H9 (cell line): ENCODE measurements at regions not wholly inside any gene's neighbourhood (a gene's known extent, or its start where the extent isn't known, plus 50 kb on each side); places are given as distances from the start of the nearest gene placed in this dataset.

Source experiments
- DNase-seq: peaks from one replicate; pipeline ENCODE4 v3.0.0-alpha.2; 2017
- H2AFZ ChIP-seq: one replicate; pipeline ENCODE4 v1.6.1; 2013; ENCODE audit warnings: mild to moderate bottlenecking, low read length, control low read depth, moderate library complexity
- H2AK5ac ChIP-seq: 2 replicates; pipeline ENCODE4 v1.6.1; 2013; ENCODE audit warnings: low read length, control low read depth, mixed read lengths; ENCODE audit not compliant: insufficient read length
- H2BK120ac ChIP-seq: one replicate; pipeline ENCODE4 v1.6.1; 2013; ENCODE audit warnings: low read depth, mild to moderate bottlenecking, low read length, control low read depth, inconsistent platforms; ENCODE audit not compliant: poor library complexity, severe bottlenecking
- H2BK12ac ChIP-seq: 2 replicates; pipeline ENCODE4 v1.6.1; 2013; ENCODE audit warnings: low read length, control low read depth, mixed read lengths, low read depth; ENCODE audit not compliant: insufficient read length
- H2BK15ac ChIP-seq: 2 replicates; pipeline ENCODE4 v1.6.1; 2013; ENCODE audit warnings: low read depth, low read length, control low read depth
- H2BK20ac ChIP-seq: one replicate; pipeline ENCODE4 v1.6.1; 2013; ENCODE audit warnings: low read depth, mild to moderate bottlenecking, low read length, control low read depth, inconsistent platforms; ENCODE audit not compliant: poor library complexity, severe bottlenecking
- H2BK5ac ChIP-seq: 2 replicates; pipeline ENCODE4 v1.6.1; 2013; ENCODE audit warnings: low read length, control low read depth, mixed read lengths; ENCODE audit not compliant: insufficient read length
- H3K14ac ChIP-seq: 2 replicates; pipeline ENCODE4 v1.6.1; 2013; ENCODE audit warnings: low read length, control low read depth; ENCODE audit not compliant: insufficient read depth
- H3K18ac ChIP-seq: 2 replicates; pipeline ENCODE4 v1.6.1; 2013; ENCODE audit warnings: low read depth, mild to moderate bottlenecking, mixed read lengths, low read length, control low read depth; ENCODE audit not compliant: insufficient read length
- H3K23ac ChIP-seq: 2 replicates; pipeline ENCODE4 v1.6.1; 2013; ENCODE audit warnings: low read length, control low read depth, mixed read lengths, low read depth; ENCODE audit not compliant: insufficient read length
- H3K23me2 ChIP-seq: 2 replicates; pipeline ENCODE4 v1.6.1; 2013; ENCODE audit warnings: low read depth, mild to moderate bottlenecking, mixed read lengths, low read length, control low read depth; ENCODE audit not compliant: insufficient read length, poor library complexity, severe bottlenecking
- H3K27ac ChIP-seq: 2 replicates; pipeline ENCODE4 v1.5.1; 2013; ENCODE audit warnings: low read length, control low read depth, mixed read lengths, low read depth; ENCODE audit not compliant: insufficient read length
- H3K27me3 ChIP-seq: 2 replicates; pipeline ENCODE4 v1.6.1; 2013; ENCODE audit warnings: low read length, control low read depth, inconsistent platforms; ENCODE audit not compliant: insufficient read depth
- H3K4ac ChIP-seq: 2 replicates; pipeline ENCODE4 v1.6.1; 2013; ENCODE audit warnings: low read depth, mild to moderate bottlenecking, control low read depth, inconsistent platforms, low read length, moderate library complexity
- H3K4me1 ChIP-seq: 2 replicates; pipeline ENCODE4 v1.6.1; 2013; ENCODE audit warnings: low read length, control low read depth, inconsistent platforms; ENCODE audit not compliant: insufficient read depth
- H3K4me2 ChIP-seq: 2 replicates; pipeline ENCODE4 v1.6.1; 2013; ENCODE audit warnings: low read length, control low read depth, mixed read lengths; ENCODE audit not compliant: insufficient read length, insufficient read depth
- H3K56ac ChIP-seq: 2 replicates; pipeline ENCODE4 v1.6.1; 2013; ENCODE audit warnings: low read depth, mild to moderate bottlenecking, mixed read lengths, low read length, control low read depth; ENCODE audit not compliant: insufficient read length
- H3K79me1 ChIP-seq: 2 replicates; pipeline ENCODE4 v1.6.1; 2013; ENCODE audit warnings: low read depth, mild to moderate bottlenecking, moderate library complexity, low read length, control low read depth, inconsistent platforms; ENCODE audit not compliant: insufficient read depth, poor library complexity, severe bottlenecking
- H3K79me2 ChIP-seq: 2 replicates; pipeline ENCODE4 v1.6.1; 2013; ENCODE audit warnings: low read length, control low read depth, inconsistent platforms; ENCODE audit not compliant: insufficient read depth
- H3K9ac ChIP-seq: 2 replicates; pipeline ENCODE4 v1.6.1; 2013; ENCODE audit warnings: low read length, control low read depth, mixed read lengths; ENCODE audit not compliant: insufficient read length; ENCODE audit errors: extremely low read depth
- H3K9me3 ChIP-seq: one replicate; pipeline ENCODE4 v1.6.1; 2013; ENCODE audit warnings: low read depth, low read length, inconsistent platforms; ENCODE audit not compliant: control insufficient read depth
- H3T11ph ChIP-seq: one replicate; pipeline ENCODE4 v1.6.1; 2013; ENCODE audit warnings: mild to moderate bottlenecking, low read length, control low read depth, inconsistent platforms
- H4K20me1 ChIP-seq: one replicate; pipeline ENCODE4 v1.6.1; 2013; ENCODE audit not compliant: control insufficient read depth, insufficient read length, insufficient read depth
- H4K5ac ChIP-seq: 2 replicates; pipeline ENCODE4 v1.6.1; 2013; ENCODE audit warnings: low read depth, mild to moderate bottlenecking, mixed read lengths, low read length, control low read depth; ENCODE audit not compliant: insufficient read length
- H4K8ac ChIP-seq: replicated peaks from 2 replicates; pipeline ENCODE4 v1.6.1; 2013; ENCODE audit warnings: low read length, control low read depth, mixed read lengths, low read depth; ENCODE audit not compliant: insufficient read length
- H4K91ac ChIP-seq: 2 replicates; pipeline ENCODE4 v1.6.1; 2013; ENCODE audit warnings: low read depth, mild to moderate bottlenecking, moderate library complexity, mixed read lengths, low read length, control low read depth; ENCODE audit not compliant: insufficient read length
- H3K27ac Mint-ChIP-seq, 3 experiments: 2 replicates in 2 of 3; 3 replicates in 1 of 3; pipeline ENCODE4 v1.8.0; 2020 to 2021; ENCODE audit warnings: mixed read lengths in 3 of 3, mild to moderate bottlenecking in 1 of 3, moderate library complexity in 1 of 3
- H3K27me3 Mint-ChIP-seq: 2 replicates; pipeline ENCODE4 v1.8.0; 2021; ENCODE audit warnings: low read depth, mild to moderate bottlenecking, moderate library complexity, mixed read lengths
- H3K36me3 Mint-ChIP-seq, 3 experiments: 2 replicates in 2 of 3; 3 replicates in 1 of 3; pipeline ENCODE4 v1.8.0; 2020 to 2021; ENCODE audit warnings: low read depth in 3 of 3, mixed read lengths in 3 of 3; ENCODE audit not compliant: insufficient read depth in 1 of 3
- H3K4me1 Mint-ChIP-seq, 2 experiments: 2 replicates each; pipeline ENCODE4 v1.8.0; 2020; ENCODE audit warnings: mixed read lengths in 2 of 2
- H3K4me3 Mint-ChIP-seq, 2 experiments: 2 replicates in 1 of 2; 3 replicates in 1 of 2; pipeline ENCODE4 v1.8.0; 2020 to 2021; ENCODE audit warnings: mild to moderate bottlenecking in 2 of 2, mixed read lengths in 2 of 2, moderate library complexity in 1 of 2
- H3K9me3 Mint-ChIP-seq, 2 experiments: 2 replicates in 1 of 2; 3 replicates in 1 of 2; pipeline ENCODE4 v1.8.0; 2020; ENCODE audit warnings: mild to moderate bottlenecking in 2 of 2, mixed read lengths in 2 of 2, moderate library complexity in 1 of 2
- WGBS: extraction: QIAGEN DNeasy Blood & Tissue Kit; methylation state at CpG from one replicate; pipeline ENCODE4 v1.1.7; 2013; ENCODE audit warnings: missing lambda C conversion rate, low lambda C conversion rate, mixed read lengths; ENCODE audit not compliant: insufficient read length; ENCODE audit errors: extremely low coverage; 5-methylcytosine and 5-hydroxymethylcytosine counted together
- TF ChIP-seq, protein P1 (sequence below): fragments of 200-600 bp; sonication (generic); conservative IDR thresholded peaks from 3 replicates; pipeline ENCODE4 v1.8.0; 2021; ENCODE audit warnings: antibody characterized with exemption, mild to moderate bottlenecking

DNA sequence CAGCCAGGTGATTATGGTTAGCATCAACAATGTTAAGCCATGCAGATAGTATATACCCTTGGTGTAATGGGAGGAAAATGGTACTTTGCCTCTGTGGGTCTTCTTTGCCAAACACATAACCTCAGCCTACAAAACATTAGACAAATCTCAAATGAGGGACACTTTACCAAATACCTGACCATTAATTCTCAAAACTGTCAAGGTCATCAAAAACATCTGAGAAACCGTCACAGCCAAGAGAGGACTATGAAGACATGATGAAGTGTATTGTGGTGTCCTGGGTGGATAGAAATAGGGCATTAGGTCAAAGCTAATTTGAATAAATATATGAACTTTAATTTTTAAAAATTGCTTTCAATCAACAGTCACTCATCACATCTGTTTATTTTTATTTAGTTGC lies 1036.1 kb downstream of the AGBL1 start:
- Histone ChIP-seq H4K8ac (no peak overlapping the region), H2BK5ac (no peak overlapping the region), H3K14ac (no peak overlapping the region), H2BK120ac (no peak overlapping the region), H3K18ac (no peak overlapping the region), H3K56ac (no peak overlapping the region), H3K4me2 (no peak overlapping the region), H2AFZ (no peak overlapping the region), H3K23ac (no peak overlapping the region), H4K91ac (no peak overlapping the region), H3T11ph (no peak overlapping the region), H2AK5ac (no peak overlapping the region), H3K79me1 (no peaks in the 10 kb centered on the region), H3K79me2 (no peaks in the 10 kb centered on the region), H3K23me2 (no peaks in the 10 kb centered on the region), H4K5ac (no peak overlapping the region), H4K20me1 (no peaks in the 10 kb centered on the region), H3K4ac (no peak overlapping the region), H3K9ac (no peak overlapping the region), H2BK15ac (no peak overlapping the region), H3K27ac (no peak overlapping the region), H3K9me3 (no peaks in the 10 kb centered on the region), H2BK20ac (no peak overlapping the region), H3K4me1 (no peaks in the 10 kb centered on the region), H3K27me3 (no peaks in the 10 kb centered on the region), H2BK12ac (no peak overlapping the region)
- no peaks in the 10 kb centered on the region for H3K36me3 Mint-ChIP-seq
- no peak overlapping the region for H3K4me3 Mint-ChIP-seq
- TF ChIP-seq, protein P1, sequence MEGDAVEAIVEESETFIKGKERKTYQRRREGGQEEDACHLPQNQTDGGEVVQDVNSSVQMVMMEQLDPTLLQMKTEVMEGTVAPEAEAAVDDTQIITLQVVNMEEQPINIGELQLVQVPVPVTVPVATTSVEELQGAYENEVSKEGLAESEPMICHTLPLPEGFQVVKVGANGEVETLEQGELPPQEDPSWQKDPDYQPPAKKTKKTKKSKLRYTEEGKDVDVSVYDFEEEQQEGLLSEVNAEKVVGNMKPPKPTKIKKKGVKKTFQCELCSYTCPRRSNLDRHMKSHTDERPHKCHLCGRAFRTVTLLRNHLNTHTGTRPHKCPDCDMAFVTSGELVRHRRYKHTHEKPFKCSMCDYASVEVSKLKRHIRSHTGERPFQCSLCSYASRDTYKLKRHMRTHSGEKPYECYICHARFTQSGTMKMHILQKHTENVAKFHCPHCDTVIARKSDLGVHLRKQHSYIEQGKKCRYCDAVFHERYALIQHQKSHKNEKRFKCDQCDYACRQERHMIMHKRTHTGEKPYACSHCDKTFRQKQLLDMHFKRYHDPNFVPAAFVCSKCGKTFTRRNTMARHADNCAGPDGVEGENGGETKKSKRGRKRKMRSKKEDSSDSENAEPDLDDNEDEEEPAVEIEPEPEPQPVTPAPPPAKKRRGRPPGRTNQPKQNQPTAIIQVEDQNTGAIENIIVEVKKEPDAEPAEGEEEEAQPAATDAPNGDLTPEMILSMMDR = no peak
- no peaks in the 10 kb centered on the region; a peak in 1 of 5 replicates for H3K9me3 Mint-ChIP-seq
- H3K4me1 Mint-ChIP-seq = no peaks in the 10 kb centered on the region
- no CpG with 5 or more reads among the region's 1 CpG for WGBS
- DNase-seq = no peak
- H3K27ac Mint-ChIP-seq = no peak overlapping the region
- H3K27me3 Mint-ChIP-seq = no peaks in the 10 kb centered on the region
